NCI-H82 treated with DMSO at 0.1 percent for 48 hours (cell line): ENCODE measurements at regions not wholly inside any gene's neighbourhood (a gene's known extent, or its start where the extent isn't known, plus 50 kb on each side); places are given as distances from the start of the nearest gene placed in this dataset.

Experiments used
- DNase-seq: peaks from one replicate; lab custom pipeline; 2025; ENCODE audit not compliant: unreplicated experiment; lab: John Stamatoyannopoulos, UW

DNA sequence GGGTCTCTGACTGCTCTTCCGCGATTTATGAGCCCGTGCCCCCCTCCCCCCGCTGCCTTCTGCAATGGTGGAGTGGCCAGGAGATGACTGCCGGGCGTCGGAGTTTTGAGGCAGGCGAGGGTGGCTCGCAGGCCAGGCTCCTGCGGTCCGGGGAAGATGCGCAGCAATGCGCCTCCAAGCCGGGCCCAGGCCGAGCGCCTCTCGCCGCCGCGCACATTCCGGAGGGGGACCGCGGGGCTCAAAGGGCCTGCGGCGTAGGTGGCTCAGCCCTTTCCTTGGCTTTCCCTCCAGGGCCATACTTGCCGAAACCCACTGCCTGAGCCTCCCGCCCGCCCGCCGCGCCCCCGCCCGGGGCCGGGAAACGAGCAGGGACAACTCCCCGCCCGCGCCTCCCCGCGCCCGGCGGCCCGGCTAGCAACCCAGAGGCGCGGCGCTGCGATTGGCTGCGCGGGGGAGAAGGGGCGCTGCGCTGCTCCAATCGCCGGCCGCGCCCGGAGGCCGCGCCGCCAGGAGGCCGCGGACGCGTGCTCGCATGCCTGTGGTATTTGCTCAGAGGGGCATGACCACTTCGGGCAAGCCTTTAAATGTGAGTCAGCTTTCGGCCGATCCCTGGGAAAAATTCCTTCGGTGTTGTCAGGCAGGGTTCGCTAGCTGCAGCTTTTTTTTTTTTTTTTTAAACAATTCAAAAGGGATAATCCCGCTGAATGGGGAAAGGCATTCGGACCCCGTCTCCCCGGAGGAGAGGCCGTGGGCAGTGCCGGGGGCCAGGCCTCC lies 157.9 kb upstream of the PARP11 start:
- no peak for DNase-seq

DNA sequence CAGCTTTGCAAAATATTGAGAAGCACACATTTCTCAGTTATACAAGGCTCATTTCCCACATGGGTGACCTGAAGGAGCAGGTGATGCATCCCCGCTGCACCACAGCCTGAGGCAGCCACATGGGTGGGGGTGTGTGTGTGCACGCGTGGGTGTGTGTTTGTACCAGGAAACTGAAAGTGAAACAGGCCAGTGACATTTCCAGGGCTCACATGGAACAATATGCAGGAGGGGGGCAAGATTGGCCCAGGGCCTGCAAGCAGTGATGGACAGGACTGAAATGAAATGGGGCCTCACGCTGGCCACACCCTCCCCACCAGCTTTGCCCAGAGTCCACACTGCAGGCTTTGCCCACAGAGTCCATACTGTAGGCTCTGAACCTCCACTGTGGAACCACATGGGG lies 154.2 kb upstream of the PARP11 start:
- no peak for DNase-seq

DNA sequence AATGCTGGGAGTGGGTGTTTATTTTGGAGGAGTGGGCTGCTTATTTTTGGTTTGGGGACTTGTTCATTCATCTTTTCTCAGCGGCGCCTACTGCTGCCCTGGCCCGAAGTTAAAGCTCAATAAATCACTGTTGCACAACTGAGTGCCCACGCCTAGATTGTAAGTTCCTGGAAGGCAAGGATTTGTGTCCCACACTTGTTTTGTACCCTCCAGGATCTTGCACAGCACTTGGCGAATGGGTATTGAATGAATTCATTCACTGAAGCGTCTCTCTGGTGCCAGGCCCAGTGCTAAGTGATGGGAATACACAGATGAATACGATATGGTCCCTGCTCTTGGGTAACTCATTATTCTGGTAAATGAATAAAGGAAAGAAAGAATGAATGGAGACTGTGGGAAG lies 153.3 kb upstream of the PARP11 start:
- no peak for DNase-seq

DNA sequence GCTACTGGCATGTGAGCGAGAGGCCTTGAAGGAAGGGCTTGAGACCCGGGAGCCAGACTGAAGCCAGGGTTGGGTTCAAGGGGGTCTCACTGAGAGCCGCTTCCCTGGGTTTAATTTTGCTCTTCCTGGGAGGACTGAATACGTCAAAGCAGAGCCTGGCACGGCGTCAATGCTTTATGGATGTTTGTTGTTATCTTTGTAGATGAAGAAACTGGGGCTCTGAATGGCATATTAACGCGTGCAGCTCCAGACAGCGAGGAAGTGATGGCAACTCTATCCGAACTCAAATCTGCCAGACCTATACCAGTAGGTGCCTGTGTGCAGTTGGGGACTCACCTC lies 152.8 kb upstream of the PARP11 start:
- DNase-seq, result no peak

DNA sequence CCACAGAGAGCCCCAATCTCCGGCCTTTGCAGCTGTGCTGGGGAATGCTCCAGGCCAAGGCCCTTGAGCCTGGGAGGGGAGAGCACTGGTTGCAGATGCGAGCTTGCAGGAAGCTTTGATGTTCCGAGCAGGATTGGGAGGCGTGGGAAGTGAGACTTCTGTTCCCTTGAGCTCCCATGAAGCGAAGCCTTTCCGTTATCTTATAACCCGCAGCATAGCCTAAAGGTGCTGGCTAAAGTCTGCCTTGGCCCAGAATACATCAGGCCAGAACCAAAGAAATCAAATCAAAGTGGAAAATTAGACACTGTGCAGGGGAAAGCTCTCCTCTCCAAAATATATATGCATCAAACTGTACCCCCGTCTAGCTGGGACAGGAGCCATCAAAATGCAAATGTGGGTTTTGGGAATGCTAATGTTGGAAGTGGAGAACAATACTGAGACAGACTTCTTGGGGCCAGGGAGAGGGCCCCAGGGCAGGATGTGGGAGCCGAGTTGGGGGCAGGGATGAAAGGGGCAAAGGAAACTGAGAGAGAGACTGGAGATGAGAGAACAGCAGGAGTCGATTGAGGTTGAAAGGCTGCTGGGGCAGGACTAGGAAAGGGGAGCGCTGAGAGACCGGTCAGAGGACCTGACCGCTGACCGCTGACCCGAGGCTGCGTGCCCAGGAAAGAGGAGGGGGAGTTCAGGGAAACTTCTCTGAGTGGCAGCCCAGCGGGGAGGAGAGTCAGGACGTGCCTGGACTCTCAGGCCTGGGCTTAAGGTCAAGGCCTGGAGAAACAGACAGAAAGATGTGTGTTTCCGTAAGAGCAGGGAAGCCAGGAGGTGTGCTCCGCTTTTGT lies 152.2 kb upstream of the PARP11 start:
- no peak for DNase-seq

DNA sequence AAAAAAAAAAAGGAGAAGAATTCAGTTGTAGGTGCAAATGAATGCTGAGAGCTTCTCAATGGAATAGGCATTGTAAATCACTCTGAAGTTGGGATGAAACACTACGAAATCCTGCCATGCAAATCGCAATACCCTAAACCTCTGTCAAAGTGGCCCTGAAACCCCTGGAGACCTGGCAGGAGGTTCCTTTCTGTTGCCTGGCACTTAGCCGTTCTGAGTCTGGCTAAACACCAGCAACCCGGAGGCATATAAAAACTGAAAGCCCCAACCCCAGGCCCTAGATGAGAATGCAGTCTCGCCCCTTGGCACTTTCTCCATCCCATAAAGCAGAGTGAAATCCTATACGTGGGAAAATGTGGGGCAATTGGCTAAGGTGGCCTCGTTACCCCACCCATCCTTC lies 151.5 kb upstream of the PARP11 start:
- no peak for DNase-seq

DNA sequence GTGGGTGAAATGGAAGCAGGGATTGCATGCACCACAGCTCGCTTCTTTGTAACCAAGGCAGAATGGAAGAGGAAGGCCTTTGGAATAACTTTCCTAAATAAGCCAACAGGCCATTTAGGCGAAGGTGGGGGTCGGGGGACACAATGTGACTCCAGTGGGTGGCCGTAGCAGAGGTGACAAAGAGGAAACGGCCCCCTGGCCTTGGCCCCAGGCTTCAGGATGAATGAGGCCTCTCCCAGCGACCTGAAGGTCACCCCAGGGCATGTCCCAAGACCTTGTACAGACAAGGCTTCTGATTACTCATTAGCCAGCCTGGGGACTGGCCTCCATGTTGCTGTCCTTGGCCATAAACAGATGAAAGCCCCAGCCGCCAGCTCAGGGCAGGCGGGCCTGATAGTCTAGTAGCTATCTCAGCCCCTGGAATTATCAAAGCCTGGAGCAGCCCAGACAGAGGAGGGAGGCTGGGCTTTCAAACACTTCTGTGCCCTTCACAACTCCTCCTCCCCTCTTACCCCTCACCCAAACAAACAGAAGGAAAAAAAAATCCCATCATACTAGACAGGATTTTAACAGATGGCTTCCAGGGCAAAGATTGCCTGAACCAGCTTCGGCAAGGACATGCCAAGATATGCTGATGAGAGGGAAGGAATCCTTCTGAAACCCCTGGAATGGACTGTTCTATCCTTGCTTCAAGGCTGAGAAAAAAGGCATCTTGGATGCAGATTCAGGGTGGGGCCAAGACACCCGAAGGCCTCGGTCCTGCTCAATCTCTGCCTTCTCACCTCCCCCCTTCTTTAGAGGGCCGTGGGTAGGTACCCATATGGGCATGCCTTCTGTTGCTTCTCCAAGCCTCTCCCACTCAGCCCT lies 142.3 kb upstream of the PARP11 start:
- DNase-seq, result peak; percentile 51

DNA sequence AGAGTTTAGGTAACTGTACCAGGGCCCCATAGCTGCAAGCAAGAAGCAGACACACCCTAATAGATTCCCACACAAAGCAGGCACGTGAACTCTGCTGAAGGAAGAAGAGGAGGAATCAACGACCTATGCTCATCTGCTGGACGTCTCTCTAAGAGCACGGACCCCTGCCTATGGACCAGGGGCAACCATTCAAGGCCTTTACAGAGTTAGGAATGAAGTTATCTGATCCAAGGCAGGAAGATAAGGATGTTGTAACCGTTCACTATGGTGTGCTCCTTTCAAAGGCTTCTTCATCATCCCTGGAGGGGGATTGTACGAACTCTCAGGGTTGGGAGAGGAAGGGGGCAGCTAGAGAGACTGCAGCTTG lies 141.6 kb upstream of the PARP11 start:
- no peak for DNase-seq

DNA sequence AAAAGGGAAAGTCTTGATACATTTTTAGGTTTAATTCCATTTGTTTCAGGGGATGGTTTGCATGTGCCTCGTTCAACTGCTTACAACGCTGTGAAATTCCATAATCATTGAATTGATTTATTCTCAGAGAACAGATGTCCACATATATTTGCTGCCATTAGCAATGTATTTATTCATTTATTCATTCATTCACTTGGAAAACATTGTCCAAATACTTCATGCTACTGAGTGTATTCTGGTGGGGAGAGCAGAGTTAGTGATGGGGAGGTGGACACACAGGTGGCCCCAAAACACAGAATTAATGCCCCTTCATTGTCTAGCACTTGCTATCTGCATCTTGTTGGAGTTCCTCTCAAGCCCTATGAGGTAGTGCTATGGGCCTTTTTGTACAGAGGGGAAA lies 141.2 kb upstream of the PARP11 start:
- no peak for DNase-seq

DNA sequence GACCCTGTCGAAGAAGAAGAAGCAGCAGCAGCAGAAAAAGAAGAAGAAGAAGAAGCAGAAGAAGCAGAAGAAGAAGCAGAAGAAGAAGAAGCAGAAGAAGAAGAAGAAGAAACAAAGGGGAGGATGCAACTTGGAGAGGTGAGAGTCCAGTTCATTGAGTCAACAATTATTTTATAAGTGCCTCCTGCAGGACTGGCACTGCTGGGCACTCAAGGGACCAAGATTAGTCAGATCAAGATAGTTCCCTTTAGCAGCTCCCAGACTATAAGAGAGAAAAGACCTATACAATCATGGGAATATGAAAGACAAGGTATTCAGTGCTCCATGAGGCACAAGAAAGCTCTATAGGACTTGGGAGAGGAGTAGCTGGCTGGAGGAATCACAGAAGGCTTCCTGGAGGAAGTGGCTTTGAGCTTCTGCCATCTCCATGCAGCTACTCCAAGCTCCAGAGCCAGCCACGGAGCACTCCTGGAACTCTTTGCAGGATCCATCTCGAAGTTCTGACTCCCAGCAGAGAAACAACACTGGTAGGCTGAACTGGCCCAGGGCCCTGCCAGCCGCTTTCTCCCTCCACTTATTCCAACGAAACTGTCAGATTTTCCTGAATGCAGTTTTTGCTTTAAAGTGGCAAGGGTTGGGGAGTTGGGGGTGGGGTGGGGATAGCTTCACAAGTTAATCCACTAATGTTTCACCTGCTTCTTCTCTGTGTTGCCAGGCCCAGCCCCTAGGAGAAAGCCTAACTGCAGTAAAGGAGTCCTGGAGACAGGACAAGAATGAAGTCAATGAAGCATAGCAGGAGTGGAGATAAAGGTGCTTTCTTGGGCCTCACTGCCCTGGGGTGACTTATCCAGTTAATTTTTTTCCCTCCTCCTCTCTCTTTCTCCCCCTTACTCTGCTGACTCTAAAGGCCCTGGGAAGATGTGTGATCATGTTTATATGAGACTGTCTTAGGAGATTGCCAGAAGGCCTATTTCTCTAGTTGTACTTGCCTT lies 140.1 kb upstream of the PARP11 start:
- DNase-seq, result peak; percentile 38

DNA sequence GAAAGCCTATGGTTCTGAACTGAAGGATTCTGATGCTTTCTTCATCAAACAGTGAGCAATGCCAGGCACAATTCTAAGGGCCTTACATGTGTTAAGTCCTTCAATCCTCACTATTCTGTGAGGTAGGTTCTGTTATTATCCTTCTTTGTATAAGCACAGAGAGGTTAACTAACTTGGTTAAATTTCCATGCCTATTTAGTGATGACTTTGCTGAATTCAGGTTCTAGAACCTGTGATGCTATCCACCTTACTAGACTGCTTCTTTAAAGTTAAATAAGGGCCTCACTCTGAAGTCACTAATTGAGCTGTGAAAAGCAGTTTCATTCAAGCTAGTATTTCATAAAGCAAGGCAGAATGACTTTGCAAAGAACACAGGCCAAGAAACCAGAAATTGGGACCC lies 138.9 kb upstream of the PARP11 start:
- no peak for DNase-seq

DNA sequence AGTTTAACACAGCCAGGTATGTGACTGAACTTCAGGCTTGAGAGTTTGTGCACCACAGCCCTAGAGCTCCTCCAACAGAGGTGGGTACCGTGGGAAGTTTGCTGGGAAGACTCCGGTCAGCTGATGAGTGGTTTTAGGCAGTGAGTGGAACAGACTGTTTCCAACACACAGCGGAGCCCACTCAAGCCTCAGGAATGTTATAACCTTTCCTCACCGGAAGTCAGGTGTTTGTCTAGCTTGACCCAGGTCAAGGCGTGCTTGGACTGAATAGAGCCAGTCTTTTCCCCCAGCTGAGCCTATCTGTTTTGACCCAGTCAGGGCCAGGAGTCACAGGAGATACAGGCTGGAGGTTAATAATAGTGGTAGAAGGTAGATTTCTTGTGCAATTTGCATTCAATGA lies 138.4 kb upstream of the PARP11 start:
- no peak for DNase-seq

DNA sequence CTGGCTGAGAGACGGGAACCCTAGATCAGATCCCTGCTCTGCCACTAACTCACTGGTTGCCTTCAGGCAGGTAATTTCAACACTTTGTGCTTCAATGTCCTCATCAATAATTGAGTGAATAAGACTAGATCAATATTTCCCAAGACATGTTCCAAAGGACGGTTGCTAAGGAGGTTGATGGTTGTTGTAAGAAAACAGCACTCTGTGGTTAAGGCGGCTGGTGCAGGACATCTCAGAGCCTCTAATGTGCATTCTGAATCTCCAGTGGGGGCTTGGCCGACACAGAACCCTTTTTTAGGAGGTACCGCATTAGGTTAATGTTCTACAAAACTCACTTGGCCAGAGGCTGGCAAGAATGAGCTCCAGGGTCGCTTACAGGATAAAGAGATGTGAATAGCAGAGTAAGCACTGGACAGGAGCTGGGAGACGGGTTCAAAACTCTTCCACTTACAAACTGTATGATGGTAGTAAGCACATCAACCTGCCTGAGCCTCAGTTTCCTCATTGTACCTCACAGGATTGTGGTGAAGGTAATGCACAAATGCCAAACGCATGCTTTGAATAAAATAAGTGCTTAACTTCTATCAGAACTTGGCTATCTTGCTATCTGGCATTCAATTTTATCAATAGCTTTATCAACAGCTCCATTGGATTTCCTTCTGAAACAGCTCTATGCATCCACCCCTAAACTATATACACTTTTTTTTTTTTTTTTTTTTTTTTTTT lies 136.9 kb upstream of the PARP11 start:
- DNase-seq, result no peak

DNA sequence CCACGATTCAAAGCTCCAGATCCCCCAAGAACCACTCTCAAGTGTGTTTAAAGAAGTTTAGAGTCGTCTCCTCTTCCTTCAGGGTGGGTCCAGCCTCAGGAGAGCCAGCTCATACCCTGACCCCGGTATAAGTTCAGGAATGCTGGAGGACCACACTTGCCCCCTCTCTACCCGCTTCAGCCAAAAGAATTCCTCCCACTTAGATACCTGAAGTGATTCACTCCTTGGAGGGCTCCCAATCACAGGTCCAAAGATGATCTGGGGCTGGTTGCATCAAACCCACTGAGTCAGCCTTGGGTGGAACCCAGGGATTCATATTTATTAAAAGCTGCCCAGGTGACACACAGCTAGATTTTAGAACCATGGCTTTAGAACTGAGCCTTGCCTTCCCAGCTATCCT lies 133.5 kb upstream of the PARP11 start:
- no peak for DNase-seq

DNA sequence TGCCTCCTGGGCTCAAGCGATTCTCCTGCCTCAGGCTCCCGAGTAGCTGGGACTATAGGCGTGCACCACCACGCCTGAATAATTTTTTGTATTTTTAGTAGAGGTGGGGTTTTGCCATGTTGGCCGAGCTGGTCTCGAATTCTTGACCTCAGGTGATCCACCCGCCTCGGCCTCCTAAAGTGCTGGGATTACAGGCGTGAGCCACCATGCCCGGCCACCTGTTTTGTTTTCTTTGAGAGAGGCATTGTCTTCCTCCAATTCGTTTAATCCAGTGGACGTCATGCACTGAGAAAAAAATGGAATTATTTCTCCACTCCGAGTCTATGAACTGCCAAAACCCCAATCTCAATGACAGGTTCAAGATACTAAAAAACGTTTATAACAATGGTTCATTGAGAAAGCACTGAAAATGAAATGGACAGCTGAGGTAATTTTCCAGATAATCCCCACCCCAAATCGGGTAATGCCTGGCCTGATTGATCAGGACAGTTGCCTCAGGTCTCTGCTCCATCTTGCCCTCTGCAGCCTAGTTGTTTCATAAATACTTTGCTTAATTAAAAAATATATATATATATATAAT lies 132.7 kb upstream of the PARP11 start:
- DNase-seq, result no peak

DNA sequence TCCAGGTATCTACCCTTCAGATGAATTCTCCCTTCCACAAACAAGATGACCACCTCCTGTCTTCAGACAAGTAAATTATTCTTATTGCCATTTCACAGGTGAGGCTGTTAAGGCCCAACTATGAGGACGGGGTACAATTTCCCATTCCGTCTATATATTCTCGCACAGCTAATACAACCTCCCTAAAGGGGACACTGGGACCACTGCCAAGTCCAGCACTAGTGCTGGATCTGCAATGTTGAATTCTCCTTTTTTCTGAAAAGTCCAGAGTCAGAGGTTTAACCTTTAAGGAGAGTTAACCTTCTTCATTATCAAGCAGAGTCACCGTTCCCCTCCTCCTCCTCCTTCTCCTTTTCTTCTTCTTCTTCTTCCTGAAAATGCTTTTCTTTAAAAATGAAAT lies 130.4 kb upstream of the PARP11 start:
- no peak for DNase-seq

DNA sequence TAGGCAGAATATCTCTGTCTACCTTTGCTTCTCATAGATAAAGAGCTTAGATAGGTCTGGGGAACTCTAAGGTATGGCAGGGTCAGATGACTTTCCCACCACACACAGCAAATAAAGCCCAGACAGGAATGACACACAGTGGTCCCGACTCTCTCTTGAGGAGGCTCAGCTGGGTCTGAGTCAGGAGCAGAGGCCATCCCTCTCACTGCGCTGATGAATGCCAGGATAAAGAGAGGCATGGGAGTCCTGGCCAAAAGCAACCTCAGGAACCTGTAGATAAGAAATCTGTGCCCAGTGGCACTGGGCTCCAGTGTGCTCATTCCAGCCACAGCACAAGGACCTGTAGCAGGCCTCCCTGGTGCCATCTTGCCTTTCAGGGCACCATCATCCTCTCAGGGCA lies 129.4 kb upstream of the PARP11 start:
- DNase-seq, result no peak

DNA sequence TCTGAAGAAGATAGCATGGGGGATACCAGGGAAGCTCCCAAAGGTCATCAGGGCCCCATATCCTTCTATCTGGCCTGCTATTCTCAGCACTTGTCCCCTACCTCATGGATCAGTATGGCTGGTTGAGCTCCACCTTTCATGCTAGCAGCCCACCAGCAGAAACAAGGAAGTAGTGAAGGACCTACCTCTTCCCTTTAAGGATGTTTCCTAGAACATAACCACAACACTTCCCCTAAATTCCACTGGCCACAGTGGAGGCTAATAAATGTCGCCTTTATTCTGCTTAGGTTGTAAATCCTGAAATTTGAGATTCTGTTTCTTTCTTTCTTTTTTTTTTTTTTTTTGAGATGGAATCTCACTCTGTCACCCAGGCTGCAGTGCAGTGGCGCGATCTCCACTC lies 128.6 kb upstream of the PARP11 start:
- no peak for DNase-seq

DNA sequence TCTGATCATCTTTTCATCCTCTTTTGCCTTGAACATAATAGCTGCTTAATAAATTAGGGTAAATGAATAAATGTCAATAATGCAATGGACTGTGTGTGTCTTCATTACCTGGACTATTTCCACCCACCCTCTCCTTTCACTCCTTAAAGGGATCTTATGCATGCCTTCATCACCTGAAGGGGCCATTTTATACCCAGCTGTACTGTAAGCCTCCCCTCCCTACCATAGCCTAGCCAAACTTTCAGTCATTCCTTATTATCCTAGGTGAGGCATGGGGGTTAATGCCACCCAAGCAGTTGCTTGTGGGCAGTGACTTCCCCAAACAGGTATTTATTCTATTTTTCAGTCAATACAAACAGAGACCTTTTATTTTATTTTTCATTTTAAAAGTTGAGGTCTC lies 127.8 kb upstream of the PARP11 start:
- DNase-seq, result no peak

DNA sequence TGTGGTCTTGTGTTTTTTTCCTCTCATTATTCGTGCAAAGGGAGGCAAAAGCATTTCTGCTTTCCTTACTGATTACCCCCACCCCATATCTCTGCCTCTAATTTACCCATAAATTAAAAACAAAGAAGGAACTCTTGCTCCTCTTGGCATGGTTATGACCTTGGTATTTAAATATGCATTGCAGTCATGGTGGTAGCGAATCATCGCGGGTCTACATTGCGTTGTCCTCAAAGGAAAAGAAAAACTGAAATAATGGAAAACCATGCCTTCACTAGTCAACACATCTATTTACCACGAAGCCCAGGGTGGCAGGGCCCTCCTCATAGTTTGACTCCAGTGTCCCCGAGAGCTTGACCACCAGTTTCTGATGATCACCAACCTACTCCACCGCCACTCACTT lies 126.7 kb upstream of the PARP11 start:
- no peak for DNase-seq
